Ovary (tissue), 7 donors: ENCODE measurements at regions not wholly inside any gene's neighbourhood (a gene's known extent, or its start where the extent isn't known, plus 50 kb on each side); places are given as distances from the start of the nearest gene placed in this dataset.

ENCODE experiments used
- DNase-seq, 5 donors: peaks; one replicate each; pipeline ENCODE4 v3.0.0-alpha.2; 2019 to 2020
- H3K27ac ChIP-seq, 2 donors: fragments of 200-600 bp; one replicate each; pipeline versions ENCODE4 v1.5.1 to v1.8.0; 2019 to 2022
- H3K27me3 ChIP-seq: fragments of 200-600 bp; one replicate; pipeline ENCODE4 v1.8.0; 2022
- H3K36me3 ChIP-seq: fragments of 200-600 bp; sonication (generic); one replicate; pipeline ENCODE4 v1.5.1; 2019
- H3K4me1 ChIP-seq: one replicate; pipeline ENCODE4 v1.8.1; 2013; ENCODE audit warnings: mild to moderate bottlenecking, moderate library complexity; ENCODE audit not compliant: insufficient read depth
- H3K4me3 ChIP-seq: fragments of 200-600 bp; sonication (generic); one replicate; pipeline ENCODE4 v1.5.1; 2017
- H3K9me3 ChIP-seq, 2 donors: fragments of 200-600 bp in 1 of 2; sonication (generic) in 1 of 2; one replicate each; pipeline versions ENCODE4 v1.5.1 to v1.8.1; 2013 to 2019; ENCODE audit warnings: mild to moderate bottlenecking in 1 of 2, moderate library complexity in 1 of 2
- CTCF ChIP-seq, 3 donors: fragments of 450-650 bp in 2 of 3; fragments of 200-600 bp in 1 of 3; IDR thresholded peaks; one replicate each; pipeline versions ENCODE4 v1.5.1 to v1.8.0; 2016 to 2022; ENCODE audit warnings: antibody characterized with exemption in 3 of 3, mild to moderate bottlenecking in 1 of 3
- EP300 ChIP-seq: sonication (generic); formaldehyde crosslinking; IDR thresholded peaks from one replicate; pipeline ENCODE4 v1.6.1; 2017; ENCODE audit warnings: antibody characterized with exemption
- POLR2A ChIP-seq: fragments of 450-650 bp; IDR thresholded peaks from one replicate; pipeline ENCODE4 v1.6.1; 2017; ENCODE audit warnings: antibody characterized with exemption, mild to moderate bottlenecking, moderate library complexity
- WGBS, 3 donors: extraction: QIAGEN DNeasy Blood & Tissue Kit in 1 of 3; methylation state at CpG; one replicate each; pipeline versions ENCODE4 v1.1.5 to v1.1.7; 2013 to 2017; 5-methylcytosine and 5-hydroxymethylcytosine counted together
- intact Hi-C, 4 donors: fragments of 100-400 bp; cut with DNase I; formaldehyde crosslinking; loops; one replicate each; pipeline versions ENCODE4 v1.11.0 to v1.15.1; 2022 to 2023
- donor health status: DM: no; HTN: no; CAD: no; lungs with moderate emphysema.
- donor health status: DM: no; HTN: no; CAD: no.
- donor health status: Bipolar disorder and iron deficiency.
- donor health status: DM: no; HTN: no; CAD: no.
- donor health status: DM: yes; HTN: yes; CAD: no.

GRCh38 chr10:59078978-59079377 lies 97.5 kb upstream of the PHYHIPL start:
- H3K4me3 ChIP-seq: no peak overlapping the region
- H3K27me3 ChIP-seq: no peaks in the 10 kb centered on the region
- WGBS, 3 donors: 15 to 37% (median 36%) methylated on average over 1 of the region's 1 CpG
- H3K27ac ChIP-seq: peak overlapping the region in 1 of 2 donors; percentile 23
- TF ChIP-seq CTCF (IDR thresholded peaks at IDR 0.05) (no peak), EP300 (no peak)
- peaks cover 16% of the 10 kb centered on the region for H3K4me1 ChIP-seq
- no peaks in the 10 kb centered on the region for H3K9me3 ChIP-seq
- H3K36me3 ChIP-seq: no peaks in the 10 kb centered on the region
- intact Hi-C loops: no loop called here
- no peak for DNase-seq

- Histone ChIP-seq H3K27ac (peak overlapping the region in 1 of 2 donors; percentile 46), H3K4me1 (peaks cover 16% of the 10 kb centered on the region), H3K36me3 (no peaks in the 10 kb centered on the region), H3K9me3 (no peaks in the 10 kb centered on the region), H3K4me3 (no peak overlapping the region), H3K27me3 (no peaks in the 10 kb centered on the region)
- WGBS, 3 donors: 2 to 9% (median 3%) methylated on average over 4 of the region's 4 CpGs
- intact Hi-C loops: loop anchor here in 1 of 4 donors (10.0 kb wide), 1 partner anchor 65 kb away; no protein-coding TSS in a partner anchor
- no peak for DNase-seq
- TF ChIP-seq EP300: no peak
- no peak for TF ChIP-seq POLR2A
- no peak for TF ChIP-seq CTCF (IDR thresholded peaks at IDR 0.05)
These were observed 96.8 kb upstream of the PHYHIPL start for GRCh38 chr10:59079386-59080226.

GRCh38 chr10:59082249-59082648 lies 94.2 kb upstream of the PHYHIPL start:
- no peak for TF ChIP-seq POLR2A
- no peak for TF ChIP-seq CTCF (IDR thresholded peaks at IDR 0.05)
- Histone ChIP-seq H3K4me3 (no peak overlapping the region), H3K27me3 (no peaks in the 10 kb centered on the region), H3K4me1 (peaks cover 19% of the 10 kb centered on the region), H3K36me3 (no peaks in the 10 kb centered on the region), H3K27ac (no peak overlapping the region), H3K9me3 (no peaks in the 10 kb centered on the region)
- intact Hi-C loops: loop anchor here in 1 of 4 donors (10.0 kb wide), 1 partner anchor 67 kb away; no protein-coding TSS in a partner anchor
- 93 to 98% (median 95%) methylated on average over 3 of the region's 3 CpGs for WGBS, 3 donors
- DNase-seq: no peak

GRCh38 chr10:59085054-59085453 lies 91.4 kb upstream of the PHYHIPL start:
- no peak for TF ChIP-seq CTCF (IDR thresholded peaks at IDR 0.05)
- TF ChIP-seq EP300: no peak
- TF ChIP-seq POLR2A: no peak
- Histone ChIP-seq H3K27me3 (no peaks in the 10 kb centered on the region), H3K9me3 (no peaks in the 10 kb centered on the region), H3K4me1 (peaks cover 13% of the 10 kb centered on the region), H3K4me3 (no peak overlapping the region), H3K27ac (no peak overlapping the region), H3K36me3 (no peaks in the 10 kb centered on the region)
- DNase-seq: no peak
- intact Hi-C loops: loop anchor here in 1 of 4 donors (10.0 kb wide), 1 partner anchor 70 kb away; no protein-coding TSS in a partner anchor
